Progenitor cell of endocrine pancreas (in vitro differentiated cells): ENCODE measurements at regions not wholly inside any gene's neighbourhood (a gene's known extent, or its start where the extent isn't known, plus 50 kb on each side); places are given as distances from the start of the nearest gene placed in this dataset.
A peak's percentile ranks its signal among the peaks of the same experiment; 100 is the strongest.

Experiments used
- DNase-seq: peaks from one replicate; pipeline ENCODE4 v3.0.0; 2021; ENCODE audit warnings: low spot score; ENCODE audit not compliant: unreplicated experiment
- H3K27ac Mint-ChIP-seq: 2 replicates; pipeline ENCODE4 v1.8.0; 2021; ENCODE audit warnings: mild to moderate bottlenecking, moderate library complexity, mixed read lengths
- H3K27me3 Mint-ChIP-seq: 2 replicates; pipeline ENCODE4 v1.8.0; 2021; ENCODE audit warnings: mixed read lengths
- H3K36me3 Mint-ChIP-seq: 2 replicates; pipeline ENCODE4 v1.8.0; 2022; ENCODE audit warnings: mixed read lengths; ENCODE audit not compliant: insufficient read depth
- H3K4me1 Mint-ChIP-seq: 2 replicates; pipeline ENCODE4 v1.8.0; 2021; ENCODE audit warnings: low read depth, mixed read lengths
- H3K4me3 Mint-ChIP-seq: 2 replicates; pipeline ENCODE4 v1.8.0; 2021; ENCODE audit warnings: low read depth, mild to moderate bottlenecking, moderate library complexity, mixed read lengths
- H3K9me3 Mint-ChIP-seq: 2 replicates; pipeline ENCODE4 v1.8.0; 2021; ENCODE audit warnings: low read depth, mixed read lengths
- CTCF ChIP-seq: fragments of 200-600 bp; sonication (generic); IDR thresholded peaks from one replicate; pipeline ENCODE4 v1.5.0; 2021; ENCODE audit warnings: antibody characterized with exemption, mild to moderate bottlenecking; ENCODE audit not compliant: unreplicated experiment

GRCh38 chr14:22149058-22149457, 440.0 kb downstream of the DAD1 start:
- Mint-ChIP-seq H3K36me3 (peaks cover 3% of the 10 kb centered on the region), H3K27me3 (peaks cover 10% of the 10 kb centered on the region), H3K4me3 (no peak overlapping the region), H3K4me1 (no peaks in the 10 kb centered on the region), H3K27ac (no peak overlapping the region), H3K9me3 (peaks cover 13% of the 10 kb centered on the region)
- DNase-seq: no peak
- no peak for TF ChIP-seq CTCF

GRCh38 chr14:22147716-22148115, 441.3 kb downstream of the DAD1 start:
- no peak overlapping the region for H3K4me3 Mint-ChIP-seq
- H3K36me3 Mint-ChIP-seq: peaks cover 3% of the 10 kb centered on the region
- H3K4me1 Mint-ChIP-seq: no peaks in the 10 kb centered on the region
- no peak for DNase-seq
- peaks cover 10% of the 10 kb centered on the region for H3K9me3 Mint-ChIP-seq
- no peak for TF ChIP-seq CTCF
- peaks cover 12% of the 10 kb centered on the region for H3K27me3 Mint-ChIP-seq
- no peak overlapping the region for H3K27ac Mint-ChIP-seq

- H3K27me3 Mint-ChIP-seq: peaks cover 38% of the 10 kb centered on the region
- H3K36me3 Mint-ChIP-seq: no peaks in the 10 kb centered on the region
- no peak for DNase-seq
- no peaks in the 10 kb centered on the region for H3K4me1 Mint-ChIP-seq
- H3K27ac Mint-ChIP-seq: no peak overlapping the region
- H3K4me3 Mint-ChIP-seq: no peak overlapping the region
- H3K9me3 Mint-ChIP-seq: no peaks in the 10 kb centered on the region
- no peak for TF ChIP-seq CTCF
Observed at GRCh38 chr14:22143363-22143762, 445.7 kb downstream of the DAD1 start.

GRCh38 chr14:22140633-22141032, 448.4 kb downstream of the DAD1 start:
- Mint-ChIP-seq H3K4me1 (no peaks in the 10 kb centered on the region), H3K4me3 (no peak overlapping the region), H3K9me3 (peaks cover 2% of the 10 kb centered on the region), H3K36me3 (no peaks in the 10 kb centered on the region), H3K27ac (no peak overlapping the region), H3K27me3 (peaks cover 32% of the 10 kb centered on the region)
- TF ChIP-seq CTCF: no peak
- no peak for DNase-seq

- TF ChIP-seq CTCF: peak; percentile 49
- DNase-seq: no peak
- Mint-ChIP-seq H3K4me1 (no peaks in the 10 kb centered on the region), H3K36me3 (no peaks in the 10 kb centered on the region), H3K9me3 (peaks cover 14% of the 10 kb centered on the region), H3K27me3 (peaks cover 11% of the 10 kb centered on the region), H3K4me3 (no peak overlapping the region), H3K27ac (no peak overlapping the region)
Observed at GRCh38 chr14:22131749-22132476, 457.1 kb downstream of the DAD1 start.
